B cell (primary cell): ENCODE measurements at regions not wholly inside any gene's neighbourhood (a gene's known extent, or its start where the extent isn't known, plus 50 kb on each side); places are given as distances from the start of the nearest gene placed in this dataset.

Source experiments
- ATAC-seq: fragments of 200-7000 bp; cut with Tn5 transposase; one replicate; pipeline ENCODE4 v1.10.0; 2021; ENCODE audit warnings: low read depth, mild to moderate bottlenecking, moderate number of reproducible peaks, moderate library complexity
- CTCF ChIA-PET: fragments of 350-600 bp; sonication (Branson Sonifier 250); formaldehyde crosslinking; loops from one replicate; lab custom pipeline; 2021; ENCODE audit warnings: antibody characterized with exemption, inconsistent platforms; lab: Charles Lee
- POLR2A ChIA-PET: fragments of 350-600 bp; sonication (Branson Sonifier 250); formaldehyde crosslinking; loops from one replicate; lab custom pipeline; 2021; ENCODE audit warnings: antibody characterized with exemption; lab: Charles Lee
- DNase-seq: peaks from one replicate; pipeline ENCODE4 v3.0.0; 2013
- H2AFZ ChIP-seq: 2 replicates; pipeline ENCODE4 v1.6.1; 2012; ENCODE audit warnings: mild to moderate bottlenecking, low read depth, low read length; ENCODE audit not compliant: insufficient read depth, poor library complexity, severe bottlenecking
- H3K27ac ChIP-seq, 2 donors: 1 replicate in 1 of 2; 2 replicates in 1 of 2; pipeline ENCODE4 v1.5.1; 2012 to 2013; ENCODE audit warnings: low read length in 2 of 2, mild to moderate bottlenecking in 2 of 2, moderate library complexity in 1 of 2
- H3K27me3 ChIP-seq, 4 experiments: fragments of 200-600 bp in 1 of 4; sonication (generic) in 1 of 4; replicated peaks in 1 of 4; 1 replicate in 2 of 4; 2 replicates in 2 of 4; pipeline versions ENCODE4 v1.6.1 to v1.7.0; 2013 to 2016; ENCODE audit warnings: low read length in 3 of 4, mild to moderate bottlenecking in 2 of 4, mixed read lengths in 1 of 4, moderate library complexity in 1 of 4; ENCODE audit not compliant: insufficient read depth in 4 of 4, control insufficient read depth in 3 of 4; ENCODE audit errors: control extremely low read depth in 1 of 4
- H3K36me3 ChIP-seq, 2 experiments: replicated peaks in 1 of 2; 1 replicate in 1 of 2; 2 replicates in 1 of 2; pipeline versions ENCODE4 v1.6.1 to v1.7.1; 2013; ENCODE audit warnings: low read length in 1 of 2; ENCODE audit not compliant: insufficient read depth in 2 of 2, control insufficient read depth in 1 of 2; ENCODE audit errors: control extremely low read depth in 1 of 2, extremely low read depth in 1 of 2
- H3K4me1 ChIP-seq, 2 donors: fragments of 200-600 bp in 1 of 2; sonication (generic) in 1 of 2; 1 replicate in 1 of 2; 2 replicates in 1 of 2; pipeline versions ENCODE4 v1.5.1 to v1.6.1; 2013 to 2017; ENCODE audit warnings: low read length in 2 of 2; ENCODE audit not compliant: control insufficient read depth in 2 of 2, insufficient read depth in 2 of 2
- H3K4me2 ChIP-seq: replicated peaks from 2 replicates; pipeline ENCODE3; 2012; ENCODE audit warnings: mild to moderate bottlenecking, low read depth, low read length; ENCODE audit not compliant: poor library complexity, severe bottlenecking
- H3K4me3 ChIP-seq, 5 experiments: fragments of 200-600 bp in 1 of 5; sonication (generic) in 1 of 5; 1 replicate in 3 of 5; 2 replicates in 2 of 5; pipeline versions ENCODE4 v1.5.1 to v1.7.0; 2011 to 2016; ENCODE audit warnings: low read length in 4 of 5, mild to moderate bottlenecking in 4 of 5, low read depth in 2 of 5, control low read depth in 1 of 5, moderate library complexity in 1 of 5; ENCODE audit not compliant: insufficient read depth in 1 of 5; ENCODE audit errors: control extremely low read depth in 1 of 5, extremely low read depth in 1 of 5
- H3K79me2 ChIP-seq: fragments of 200-600 bp; sonication (generic); one replicate; pipeline ENCODE4 v1.6.0; 2016; ENCODE audit warnings: low read length; ENCODE audit not compliant: control insufficient read depth, insufficient read depth
- H3K9ac ChIP-seq: fragments of 200-600 bp; sonication (generic); 2 replicates; pipeline ENCODE4 v1.6.1; 2017; ENCODE audit warnings: mild to moderate bottlenecking, low read length, moderate library complexity
- H3K9me3 ChIP-seq, 3 donors: one replicate each; pipeline versions ENCODE4 v1.6.1 to v1.7.1; 2013; ENCODE audit warnings: low read length in 2 of 3; ENCODE audit not compliant: control insufficient read depth in 2 of 3, insufficient read depth in 1 of 3; ENCODE audit errors: control extremely low read depth in 1 of 3
- H4K20me1 ChIP-seq: 2 replicates; pipeline ENCODE4 v1.6.0; 2012; ENCODE audit warnings: mild to moderate bottlenecking, low read length; ENCODE audit not compliant: insufficient read depth, control insufficient read depth, poor library complexity, severe bottlenecking
- H3K27ac Mint-ChIP-seq: one replicate; pipeline ENCODE4 v1.8.0; 2021; ENCODE audit warnings: mixed read lengths
- H3K27me3 Mint-ChIP-seq: one replicate; pipeline ENCODE4 v1.8.0; 2021; ENCODE audit warnings: mixed read lengths
- H3K4me1 Mint-ChIP-seq: one replicate; pipeline ENCODE4 v1.8.0; 2021; ENCODE audit warnings: mixed read lengths
- H3K4me3 Mint-ChIP-seq: one replicate; pipeline ENCODE4 v1.8.0; 2021; ENCODE audit warnings: mixed read lengths
- H3K9me3 Mint-ChIP-seq: one replicate; pipeline ENCODE4 v1.8.0; 2022; ENCODE audit warnings: mixed read lengths; ENCODE audit not compliant: insufficient read depth
- CTCF ChIP-seq: fragments of 200-600 bp; IDR thresholded peaks from one replicate; pipeline ENCODE4 v1.8.0; 2022; ENCODE audit warnings: antibody characterized with exemption, mild to moderate bottlenecking
- EZH2 ChIP-seq: IDR thresholded peaks from 2 replicates; pipeline ENCODE4 v1.6.1; 2012; ENCODE audit warnings: borderline replicate concordance, low read depth, mild to moderate bottlenecking, moderate library complexity, low read length; ENCODE audit not compliant: insufficient read depth, poor library complexity, severe bottlenecking
- WGBS: methylation state at CpG from one replicate; pipeline ENCODE4 v1.1.5; 2013; ENCODE audit warnings: missing lambda C conversion rate; ENCODE audit not compliant: insufficient coverage; 5-methylcytosine and 5-hydroxymethylcytosine counted together
- intact Hi-C: fragments of 100-400 bp; cut with micrococcal nuclease; formaldehyde crosslinking; loops from one replicate; pipeline ENCODE4 v1.10.0; 2022

GRCh38 chr14:98501335-98501734 is 770.7 kb downstream of the BCL11B start:
- H3K27me3 ChIP-seq: no peaks in the 10 kb centered on the region
- ChIA-PET CTCF (no interaction called here), POLR2A (no interaction called here)
- no peak overlapping the region for H3K27ac ChIP-seq
- H3K4me2 ChIP-seq: no peak overlapping the region
- no peak overlapping the region for H3K4me3 ChIP-seq
- no peaks in the 10 kb centered on the region for H3K79me2 ChIP-seq
- H3K9me3 ChIP-seq: peaks cover 0 to 12% (median 0%) of the 10 kb centered on the region in 3 donors
- WGBS: 81% methylated on average over 5 of the region's 7 CpGs
- Mint-ChIP-seq H3K4me1 (no peaks in the 10 kb centered on the region), H3K27me3 (no peaks in the 10 kb centered on the region), H3K4me3 (no peak overlapping the region), H3K9me3 (no peaks in the 10 kb centered on the region), H3K27ac (no peak overlapping the region)
- H3K9ac ChIP-seq: no peak overlapping the region
- intact Hi-C loops: no loop called here
- H2AFZ ChIP-seq: no peak overlapping the region
- DNase-seq (no peak), ATAC-seq (no peak)
- H3K4me1 ChIP-seq: no peaks in the 10 kb centered on the region
- no peaks in the 10 kb centered on the region for H3K36me3 ChIP-seq
- no peaks in the 10 kb centered on the region for H4K20me1 ChIP-seq
- TF ChIP-seq EZH2: no peak
- no peak for TF ChIP-seq CTCF

- DNase-seq: no peak
- intact Hi-C loops: no loop called here
- no peaks in the 10 kb centered on the region for H3K27me3 ChIP-seq
- no peaks in the 10 kb centered on the region for H3K79me2 ChIP-seq
- H3K9me3 Mint-ChIP-seq: no peaks in the 10 kb centered on the region
- H3K27me3 Mint-ChIP-seq: no peaks in the 10 kb centered on the region
- H4K20me1 ChIP-seq: no peaks in the 10 kb centered on the region
- POLR2A ChIA-PET: no interaction called here
- no peak for TF ChIP-seq EZH2
- no peak for TF ChIP-seq CTCF
- H2AFZ ChIP-seq: no peak overlapping the region
- H3K9ac ChIP-seq: no peak overlapping the region
- no peak overlapping the region for H3K27ac ChIP-seq
- no peak overlapping the region for H3K4me2 ChIP-seq
- CTCF ChIA-PET: no interaction called here
- H3K27ac Mint-ChIP-seq: no peak overlapping the region
- 90% methylated on average over 4 of the region's 4 CpGs for WGBS
- no peak overlapping the region for H3K4me3 ChIP-seq
- H3K9me3 ChIP-seq: peaks cover 0 to 12% (median 0%) of the 10 kb centered on the region in 3 donors
- H3K4me3 Mint-ChIP-seq: no peak overlapping the region
- no peaks in the 10 kb centered on the region for H3K4me1 ChIP-seq
- no peaks in the 10 kb centered on the region for H3K36me3 ChIP-seq
- ATAC-seq: no peak
- no peaks in the 10 kb centered on the region for H3K4me1 Mint-ChIP-seq
These were observed 770.2 kb downstream of the BCL11B start for GRCh38 chr14:98501836-98502235.
